Suprapubic skin (tissue), 3 donors: ENCODE measurements at regions not wholly inside any gene's neighbourhood (a gene's known extent, or its start where the extent isn't known, plus 50 kb on each side); places are given as distances from the start of the nearest gene placed in this dataset.
"Not testable (repeated sequence)": the region's sequence is repeated elsewhere in the genome, so short reads cannot be mapped to it uniquely, and the experiment has no call there.

Experiments used
- POLR2A ChIP-seq, 2 donors: fragments of 450-650 bp; IDR thresholded peaks; one replicate each; pipeline ENCODE4 v1.6.1; 2017; ENCODE audit warnings: antibody characterized with exemption in 2 of 2, mild to moderate bottlenecking in 2 of 2, moderate library complexity in 2 of 2
- TF ChIP-seq, protein P1 (sequence below), 2 donors: fragments of 200-600 bp in 1 of 2; fragments of 450-650 bp in 1 of 2; sonication (generic) in 1 of 2; IDR thresholded peaks; one replicate each; pipeline ENCODE4 v1.5.1; 2016 to 2019; ENCODE audit warnings: antibody characterized with exemption in 2 of 2, mild to moderate bottlenecking in 1 of 2, moderate library complexity in 1 of 2

- TF ChIP-seq, protein P1, sequence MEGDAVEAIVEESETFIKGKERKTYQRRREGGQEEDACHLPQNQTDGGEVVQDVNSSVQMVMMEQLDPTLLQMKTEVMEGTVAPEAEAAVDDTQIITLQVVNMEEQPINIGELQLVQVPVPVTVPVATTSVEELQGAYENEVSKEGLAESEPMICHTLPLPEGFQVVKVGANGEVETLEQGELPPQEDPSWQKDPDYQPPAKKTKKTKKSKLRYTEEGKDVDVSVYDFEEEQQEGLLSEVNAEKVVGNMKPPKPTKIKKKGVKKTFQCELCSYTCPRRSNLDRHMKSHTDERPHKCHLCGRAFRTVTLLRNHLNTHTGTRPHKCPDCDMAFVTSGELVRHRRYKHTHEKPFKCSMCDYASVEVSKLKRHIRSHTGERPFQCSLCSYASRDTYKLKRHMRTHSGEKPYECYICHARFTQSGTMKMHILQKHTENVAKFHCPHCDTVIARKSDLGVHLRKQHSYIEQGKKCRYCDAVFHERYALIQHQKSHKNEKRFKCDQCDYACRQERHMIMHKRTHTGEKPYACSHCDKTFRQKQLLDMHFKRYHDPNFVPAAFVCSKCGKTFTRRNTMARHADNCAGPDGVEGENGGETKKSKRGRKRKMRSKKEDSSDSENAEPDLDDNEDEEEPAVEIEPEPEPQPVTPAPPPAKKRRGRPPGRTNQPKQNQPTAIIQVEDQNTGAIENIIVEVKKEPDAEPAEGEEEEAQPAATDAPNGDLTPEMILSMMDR (IDR thresholded peaks at IDR 0.05): not testable (repeated sequence)
- TF ChIP-seq POLR2A (IDR thresholded peaks at IDR 0.05): not testable (repeated sequence)
Observed at GRCh38 chr7:65545465-65546161, 172.0 kb downstream of the ZNF92 start.
